IMR-90 (cell line): ENCODE measurements at regions not wholly inside any gene's neighbourhood (a gene's known extent, or its start where the extent isn't known, plus 50 kb on each side); places are given as distances from the start of the nearest gene placed in this dataset.
A peak's percentile ranks its signal among the peaks of the same experiment; 100 is the strongest.

Source experiments
- ATAC-seq: fragments of 200-7000 bp; cut with Tn5 transposase; 2 replicates; pipeline ENCODE4 v1.9.1; 2020; ENCODE audit warnings: low read depth, mild to moderate bottlenecking, moderate library complexity
- BruUV-seq: library from RNA; stranded (reverse); fragments of 400-500 nt; replicated peaks from 2 replicates; lab custom pipeline; 2021; lab: Mats Ljungman, UMichigan
- CTCF ChIA-PET: fragments of 300-600 bp; formaldehyde crosslinking; extraction: SDS; loops from one replicate; lab custom pipeline; 2021; ENCODE audit warnings: antibody characterized with exemption; lab: Yijun Ruan, JAX
- POLR2A ChIA-PET: fragments of 300-600 bp; sonication (Branson Sonifier 250); formaldehyde crosslinking; loops from one replicate; lab custom pipeline; 2022; ENCODE audit warnings: antibody characterized with exemption; ENCODE audit not compliant: unreplicated experiment; lab: Charles Lee
- DNase-seq: peaks from one replicate; pipeline ENCODE4 v3.0.0; 2013
- H2AFZ ChIP-seq: replicated peaks from 2 replicates; pipeline ENCODE3; 2013; ENCODE audit warnings: low read length, mild to moderate bottlenecking; ENCODE audit not compliant: poor library complexity
- H2AK5ac ChIP-seq: 2 replicates; pipeline ENCODE4 v1.6.1; 2013; ENCODE audit warnings: low read depth, low read length, inconsistent platforms
- H2AK9ac ChIP-seq: replicated peaks from 2 replicates; pipeline ENCODE3; 2013; ENCODE audit warnings: mild to moderate bottlenecking, low read depth, low read length, moderate library complexity; ENCODE audit not compliant: poor library complexity
- H2BK120ac ChIP-seq: 2 replicates; pipeline ENCODE4 v1.6.1; 2013; ENCODE audit warnings: low read depth, low read length, inconsistent platforms
- H2BK15ac ChIP-seq: 3 replicates; pipeline ENCODE4 v1.6.1; 2013; ENCODE audit warnings: low read depth, low read length, inconsistent platforms
- H2BK20ac ChIP-seq: 2 replicates; pipeline ENCODE4 v1.6.1; 2013; ENCODE audit warnings: low read depth, mild to moderate bottlenecking, inconsistent platforms, low read length, moderate library complexity
- H2BK5ac ChIP-seq: 2 replicates; pipeline ENCODE4 v1.6.1; 2013; ENCODE audit warnings: mild to moderate bottlenecking, low read depth, low read length, inconsistent platforms; ENCODE audit not compliant: poor library complexity, severe bottlenecking
- H3K14ac ChIP-seq: replicated peaks from 2 replicates; pipeline ENCODE4 v1.6.1; 2013; ENCODE audit warnings: low read depth, low read length, inconsistent platforms
- H3K18ac ChIP-seq: 2 replicates; pipeline ENCODE4 v1.6.1; 2013; ENCODE audit warnings: low read depth, low read length, control low read depth
- H3K23ac ChIP-seq: 2 replicates; pipeline ENCODE4 v1.6.1; 2013; ENCODE audit warnings: low read depth, low read length, inconsistent platforms
- H3K27ac ChIP-seq: 2 replicates; pipeline ENCODE4 v1.5.1; 2013; ENCODE audit warnings: mild to moderate bottlenecking, control low read depth, low read length; ENCODE audit not compliant: insufficient read depth
- H3K27me3 ChIP-seq: 2 replicates; pipeline ENCODE4 v1.6.1; 2013; ENCODE audit warnings: low read length; ENCODE audit not compliant: control insufficient read depth, insufficient read depth
- H3K36me3 ChIP-seq: 2 replicates; pipeline ENCODE4 v1.6.1; 2013; ENCODE audit warnings: low read length, mixed read lengths; ENCODE audit not compliant: control insufficient read depth, insufficient read depth
- H3K4ac ChIP-seq: 2 replicates; pipeline ENCODE4 v1.6.1; 2013; ENCODE audit warnings: low read depth, low read length, inconsistent platforms
- H3K4me1 ChIP-seq: 2 replicates; pipeline ENCODE4 v1.6.1; 2013; ENCODE audit warnings: low read length, mixed read lengths; ENCODE audit not compliant: control insufficient read depth, insufficient read depth
- H3K4me2 ChIP-seq: 2 replicates; pipeline ENCODE4 v1.6.1; 2013; ENCODE audit warnings: low read depth, mild to moderate bottlenecking, control low read depth, low read length, moderate library complexity
- H3K4me3 ChIP-seq: 2 replicates; pipeline ENCODE4 v1.5.1; 2013; ENCODE audit warnings: low read depth, mild to moderate bottlenecking, control low read depth, low read length, moderate library complexity; ENCODE audit not compliant: insufficient read depth
- H3K56ac ChIP-seq: 2 replicates; pipeline ENCODE4 v1.6.1; 2013; ENCODE audit warnings: low read length, inconsistent platforms; ENCODE audit not compliant: insufficient read depth; ENCODE audit errors: extremely low read depth
- H3K79me1 ChIP-seq, 2 experiments: 2 replicates each; pipeline ENCODE4 v1.6.1; 2013; ENCODE audit warnings: low read length in 2 of 2, inconsistent platforms in 1 of 2, low read depth in 1 of 2
- H3K9ac ChIP-seq: 2 replicates; pipeline ENCODE4 v1.6.1; 2013; ENCODE audit warnings: low read depth, low read length, control low read depth
- H3K9me1 ChIP-seq: 2 replicates; pipeline ENCODE4 v1.6.1; 2013; ENCODE audit warnings: low read length, inconsistent platforms; ENCODE audit not compliant: insufficient read depth
- H3K9me3 ChIP-seq: 2 replicates; pipeline ENCODE4 v1.6.1; 2013; ENCODE audit warnings: low read length; ENCODE audit not compliant: control insufficient read depth, insufficient read depth
- H4K20me1 ChIP-seq: 2 replicates; pipeline ENCODE4 v1.6.1; 2013; ENCODE audit warnings: low read length, inconsistent platforms; ENCODE audit not compliant: insufficient read depth
- H4K5ac ChIP-seq: 2 replicates; pipeline ENCODE4 v1.6.1; 2013; ENCODE audit warnings: mild to moderate bottlenecking, low read depth, low read length, control low read depth
- H4K8ac ChIP-seq, 2 experiments: 2 replicates each; pipeline ENCODE4 v1.6.1; 2013; ENCODE audit warnings: low read depth in 2 of 2, low read length in 2 of 2, control low read depth in 1 of 2, inconsistent platforms in 1 of 2
- H4K91ac ChIP-seq: 2 replicates; pipeline ENCODE4 v1.6.1; 2013; ENCODE audit warnings: low read depth, low read length, inconsistent platforms; ENCODE audit not compliant: insufficient read depth
- BHLHE40 ChIP-seq: fragments of 150-350 bp; IDR thresholded peaks from 2 replicates; pipeline ENCODE4 v1.6.1; 2016; ENCODE audit warnings: mild to moderate bottlenecking, low read depth, low read length
- CTCF ChIP-seq: conservative IDR thresholded peaks from 2 replicates; pipeline ENCODE4 v1.5.1; 2012; ENCODE audit warnings: mild to moderate bottlenecking, low read depth, low read length, improper control_type of control experiment
- ELK1 ChIP-seq: fragments of 150-350 bp; IDR thresholded peaks from 2 replicates; pipeline ENCODE4 v1.6.1; 2016; ENCODE audit warnings: low read depth, mild to moderate bottlenecking, low read length, moderate library complexity, borderline replicate concordance
- NFE2L2 ChIP-seq: fragments of 150-350 bp; IDR thresholded peaks from 2 replicates; pipeline ENCODE4 v1.6.1; 2016; ENCODE audit warnings: low read depth, mild to moderate bottlenecking, low read length
- RAD21 ChIP-seq: IDR thresholded peaks from 2 replicates; pipeline ENCODE4 v1.6.1; 2012; ENCODE audit warnings: low read length, improper control_type of control experiment
- USF2 ChIP-seq: fragments of 150-350 bp; IDR thresholded peaks from 2 replicates; pipeline ENCODE4 v1.6.1; 2017; ENCODE audit warnings: mild to moderate bottlenecking, antibody characterized with exemption, low read length, low read depth
- WGBS, 2 experiments: methylation state at CpG; one replicate each; pipeline versions ENCODE4 v1.1.5 to v1.1.7; 2013; ENCODE audit warnings: missing lambda C conversion rate in 2 of 2; ENCODE audit not compliant: insufficient read length in 1 of 2; ENCODE audit errors: extremely low coverage in 2 of 2; 5-methylcytosine and 5-hydroxymethylcytosine counted together
- dilution Hi-C: fragments of 300-500 bp; cut with HindIII; formaldehyde crosslinking; loops from one replicate; pipeline ENCODE4 v1.14.3; 2018; ENCODE audit warnings: low sequenced_read_pairs; ENCODE audit not compliant: unreplicated experiment
- in situ Hi-C: fragments of 300-500 bp; cut with MboI; formaldehyde crosslinking; loops from 3 replicates; pipeline ENCODE4 v1.14.3; 2019; ENCODE audit warnings: low sequenced_read_pairs, inconsistent platforms, mixed read lengths
- intact Hi-C: fragments of 100-400 bp; cut with micrococcal nuclease; formaldehyde crosslinking; loops from 2 replicates; pipeline ENCODE4 v1.10.0; 2022

- in situ Hi-C loops (no loop called here), dilution Hi-C loops (no loop called here), intact Hi-C loops (no loop called here)
- Histone ChIP-seq H3K4me1 (peaks cover 12% of the 10 kb centered on the region), H3K23ac (no peak overlapping the region), H3K36me3 (no peaks in the 10 kb centered on the region), H3K14ac (peak overlapping the region; percentile 34), H2BK15ac (no peak overlapping the region; the same call in 2 of the 3 replicates), H2AK5ac (no peak overlapping the region; the same call in 1 of the 2 replicates), H3K9ac (no peak overlapping the region), H4K91ac (no peak overlapping the region), H2AFZ (no peak overlapping the region), H4K5ac (peak overlapping the region; percentile 1; the same call in 1 of the 2 replicates), H3K9me3 (no peaks in the 10 kb centered on the region), H3K4ac (no peak overlapping the region), H3K4me2 (peak overlapping the region; percentile 18; the same call in 1 of the 2 replicates), H3K56ac (no peak overlapping the region), H4K8ac (no peak overlapping the region), H2BK20ac (peak overlapping the region; percentile 13; the same call in 1 of the 2 replicates), H2BK5ac (no peak overlapping the region), H3K27me3 (no peaks in the 10 kb centered on the region), H3K9me1 (no peaks in the 10 kb centered on the region; the same call in 1 of the 2 replicates), H3K27ac (peak overlapping the region; percentile 58; the same call in 1 of the 2 replicates), H3K18ac (peak overlapping the region; percentile 61; the same call in 1 of the 2 replicates), H2BK120ac (peak overlapping the region; percentile 13; the same call in 1 of the 2 replicates), H3K79me1 (no peaks in the 10 kb centered on the region), H4K20me1 (no peaks in the 10 kb centered on the region), H2AK9ac (no peak overlapping the region), H3K4me3 (no peak overlapping the region)
- no TSS peak for BruUV-seq
- peak; percentile 62 for ATAC-seq
- TF ChIP-seq RAD21 (no peak), CTCF (no peak), BHLHE40 (no peak), NFE2L2 (no peak), USF2 (no peak), ELK1 (no peak)
- DNase-seq, result peak; percentile 47
- no CpG with 5 or more reads among the region's 4 CpGs for WGBS, 2 experiments
- ChIA-PET CTCF (interaction anchor here (1.4 kb wide), 1 partner anchor 9 kb away, joined by 4 read pairs; no protein-coding TSS in a partner anchor), POLR2A (no interaction called here)
These were observed 146.2 kb downstream of the NFKBIZ start for GRCh38 chr3:101995371-101996046.
